Activated CD8-positive, alpha-beta memory T cell treated with anti-CD3 and anti-CD28 coated beads for 36 hours (primary cell): ENCODE measurements at regions not wholly inside any gene's neighbourhood (a gene's known extent, or its start where the extent isn't known, plus 50 kb on each side); places are given as distances from the start of the nearest gene placed in this dataset.
"Not testable (repeated sequence)": the region's sequence is repeated elsewhere in the genome, so short reads cannot be mapped to it uniquely, and the experiment has no call there.

Experiments used
- CTCF ChIA-PET: fragments of 350-600 bp; sonication (Branson Sonifier 250); formaldehyde crosslinking; loops from one replicate; lab custom pipeline; 2021; ENCODE audit warnings: antibody characterized with exemption; lab: Charles Lee
- POLR2A ChIA-PET: fragments of 350-600 bp; sonication (Branson Sonifier 250); formaldehyde crosslinking; loops from one replicate; lab custom pipeline; 2021; ENCODE audit warnings: antibody characterized with exemption; lab: Charles Lee

DNA sequence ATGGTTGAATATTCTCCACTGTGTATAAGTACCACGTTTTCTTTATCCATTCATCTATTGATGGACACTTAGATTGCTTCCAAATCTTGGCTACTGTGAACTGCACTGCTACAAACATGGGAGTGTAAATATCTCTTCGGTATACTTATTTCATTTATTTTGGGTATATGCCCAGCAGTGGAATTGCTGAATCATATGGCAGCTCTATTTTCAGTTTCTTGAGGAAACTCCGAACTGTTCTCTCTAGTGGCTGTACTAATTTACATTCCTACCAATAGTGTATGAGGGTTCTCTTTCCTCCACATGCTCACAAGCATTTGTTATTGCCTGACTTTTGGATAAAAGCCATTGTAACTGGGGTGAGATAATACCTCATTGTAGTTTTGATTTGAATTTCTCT, 623.1 kb upstream of the LRFN5 start:
- CTCF ChIA-PET = no interaction called here

GRCh38 chr14:40981247-40981646, 625.4 kb upstream of the LRFN5 start:
- ChIA-PET POLR2A (no interaction called here), CTCF (no interaction called here)

More for the DNA sequence above, 623.1 kb upstream of the LRFN5 start:
- POLR2A ChIA-PET = no interaction called here

DNA sequence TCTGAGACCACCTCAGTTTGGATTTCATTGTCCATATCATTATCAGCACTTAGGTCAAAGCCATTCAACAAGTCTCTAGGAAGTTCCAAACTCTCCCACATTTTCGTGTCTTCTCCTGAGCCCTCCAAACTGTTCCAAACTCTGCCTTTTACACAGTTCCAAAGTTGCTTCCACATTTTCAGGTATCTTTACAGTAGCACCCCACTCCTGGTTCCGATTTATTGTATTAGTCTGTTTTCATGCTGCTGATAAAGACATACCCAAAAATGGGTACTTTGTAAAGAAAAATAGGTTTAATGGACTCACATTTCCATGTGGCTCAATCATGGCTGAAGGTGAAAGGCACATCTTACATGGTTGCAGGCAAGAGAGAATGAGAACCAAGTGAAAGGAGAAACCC, 646.4 kb upstream of the LRFN5 start:
- CTCF ChIA-PET = not testable (repeated sequence)

DNA sequence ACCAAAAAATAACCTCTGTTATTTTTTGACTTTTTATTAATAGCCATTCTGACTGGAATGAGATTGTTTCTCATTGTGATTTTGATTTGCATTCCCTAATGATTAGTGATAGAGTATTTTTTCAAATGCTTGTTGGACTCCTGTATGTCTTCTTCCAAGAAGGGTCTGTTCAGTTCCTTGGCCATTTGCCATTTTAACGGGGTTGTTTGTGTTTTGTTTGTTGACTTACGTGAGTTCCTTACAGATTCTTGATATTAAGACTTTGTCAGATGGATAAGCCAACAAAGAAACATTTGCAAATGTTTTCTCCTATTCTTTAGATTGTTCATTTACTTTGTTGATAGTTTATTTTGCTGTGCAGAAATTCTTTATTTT, 651.6 kb upstream of the LRFN5 start:
- POLR2A ChIA-PET = no interaction called here

More for the DNA sequence above, 646.4 kb upstream of the LRFN5 start:
- POLR2A ChIA-PET = not testable (repeated sequence)

DNA sequence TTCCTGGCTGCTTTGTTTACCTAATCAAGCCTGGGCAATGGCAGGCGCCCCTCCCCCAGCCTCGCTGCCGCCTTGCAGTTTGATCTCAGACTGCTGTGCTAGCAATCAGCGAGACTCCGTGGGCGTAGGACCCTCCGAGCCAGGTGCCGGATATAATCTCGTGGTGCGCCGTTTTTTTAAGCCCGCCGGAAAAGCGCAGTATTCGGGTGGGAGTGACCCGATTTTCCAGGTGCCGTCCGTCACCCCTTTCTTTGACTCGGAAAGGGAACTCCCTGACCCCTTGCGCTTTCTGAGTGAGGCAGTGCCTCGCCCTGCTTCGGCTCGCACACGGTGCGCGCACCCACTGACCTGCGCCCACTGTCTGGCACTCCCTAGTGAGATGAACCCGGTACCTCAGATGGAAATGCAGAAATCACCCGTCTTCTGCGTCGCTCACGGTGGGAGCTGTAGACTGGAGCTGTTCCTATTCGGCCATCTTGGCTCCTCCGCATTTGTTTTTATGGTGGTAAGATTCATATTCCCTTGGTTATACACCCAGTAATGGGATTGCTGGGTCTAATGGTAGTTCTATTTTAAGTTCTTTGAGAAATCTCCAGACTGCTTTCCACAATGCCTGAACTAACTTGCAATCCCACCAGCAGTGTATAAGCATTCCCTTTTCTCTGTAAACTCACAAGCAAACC, 652.1 kb upstream of the LRFN5 start:
- POLR2A ChIA-PET, CTCF ChIA-PET: not testable (repeated sequence)

More for the DNA sequence above, 651.6 kb upstream of the LRFN5 start:
- CTCF ChIA-PET = no interaction called here

GRCh38 chr14:40944521-40944920, 662.2 kb upstream of the LRFN5 start:
- CTCF ChIA-PET = no interaction called here
- POLR2A ChIA-PET = no interaction called here

- CTCF ChIA-PET = no interaction called here
- POLR2A ChIA-PET = no interaction called here
Observed at GRCh38 chr14:40936861-40937260, 669.8 kb upstream of the LRFN5 start.

- ChIA-PET POLR2A (no interaction called here), CTCF (no interaction called here)
Observed at GRCh38 chr14:40920380-40920779, 686.3 kb upstream of the LRFN5 start.

GRCh38 chr14:40911141-40911540, 695.5 kb upstream of the LRFN5 start:
- ChIA-PET POLR2A (no interaction called here), CTCF (no interaction called here)

- CTCF ChIA-PET = no interaction called here
- POLR2A ChIA-PET = no interaction called here
Observed at GRCh38 chr14:40909906-40910305, 696.8 kb upstream of the LRFN5 start.

DNA sequence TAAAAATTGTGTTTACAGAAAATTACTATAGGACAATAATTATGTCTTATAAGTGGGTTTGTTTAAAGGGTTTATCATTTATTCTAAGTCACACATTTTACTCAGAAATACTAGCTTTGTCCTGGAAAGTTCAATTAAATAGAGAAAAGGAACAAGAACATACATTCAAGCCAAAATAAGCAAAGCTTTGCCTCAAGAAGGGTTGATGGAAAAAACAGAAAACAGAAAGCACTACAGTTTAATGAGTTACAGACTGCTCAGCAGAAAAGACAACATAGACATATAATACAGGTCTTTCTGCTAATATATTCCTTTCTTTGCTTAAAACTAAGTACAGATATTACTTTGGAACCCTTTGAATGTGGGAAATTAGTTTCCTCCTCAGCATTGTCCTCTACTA, 703.0 kb upstream of the LRFN5 start:
- ChIA-PET POLR2A (no interaction called here), CTCF (no interaction called here)

DNA sequence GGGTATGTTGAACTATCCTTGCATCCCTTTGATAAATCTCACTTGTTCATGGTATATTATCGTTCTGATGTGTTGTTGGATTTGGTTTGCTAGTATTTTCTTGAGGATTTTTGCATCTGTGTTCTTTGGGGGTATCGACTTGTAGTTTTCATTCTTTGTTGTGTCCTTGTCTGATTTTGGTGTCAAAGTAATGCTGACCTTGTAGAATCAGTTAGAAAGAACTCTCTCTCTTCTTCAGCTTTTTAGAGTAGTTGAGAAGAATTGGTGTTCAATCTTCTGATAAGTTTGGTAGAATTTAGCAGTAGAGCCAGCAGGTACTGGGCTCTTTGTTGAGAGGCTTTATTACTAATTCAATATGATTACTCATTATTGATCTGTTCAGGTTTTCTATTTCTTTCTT, 707.2 kb upstream of the LRFN5 start:
- POLR2A ChIA-PET = no interaction called here
- CTCF ChIA-PET = no interaction called here

DNA sequence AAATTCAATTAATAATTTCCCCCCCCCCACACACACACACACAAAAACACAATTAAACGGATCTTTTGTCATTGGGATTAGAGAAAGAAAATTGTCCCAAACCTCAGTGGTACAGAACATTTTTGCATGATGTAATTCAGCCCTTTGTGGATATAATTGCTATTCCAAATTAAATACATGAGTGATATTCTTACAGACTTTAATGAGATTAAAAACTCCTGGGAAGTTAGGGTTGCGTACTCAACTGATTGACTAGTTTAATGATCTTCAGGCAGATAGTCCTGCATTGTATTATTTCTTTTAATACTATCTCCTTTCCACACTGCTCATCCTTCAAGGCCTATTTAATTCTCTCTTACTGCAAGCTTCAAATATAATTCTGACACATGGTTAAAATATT, 711.8 kb upstream of the LRFN5 start:
- CTCF ChIA-PET = no interaction called here
- POLR2A ChIA-PET = no interaction called here

DNA sequence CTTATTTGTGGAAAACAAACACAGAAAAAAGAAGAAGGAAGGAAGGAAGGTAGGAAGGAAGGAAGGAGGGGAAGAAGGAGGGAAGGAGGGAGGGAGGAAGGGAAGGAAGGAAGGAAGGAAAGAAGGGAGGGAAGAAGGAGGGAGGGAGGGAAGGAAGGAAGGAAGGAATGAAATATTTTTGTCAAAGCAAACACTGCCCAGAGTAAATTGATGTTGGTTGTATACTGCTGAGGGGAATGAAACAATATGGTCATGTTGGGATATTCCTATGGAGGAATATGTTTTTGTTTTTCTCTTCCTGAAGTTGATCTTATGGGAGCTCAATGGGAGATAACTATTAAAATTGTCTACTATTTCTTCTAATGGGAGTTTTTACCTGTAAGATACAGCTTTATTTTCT, 717.5 kb upstream of the LRFN5 start:
- ChIA-PET POLR2A (no interaction called here), CTCF (no interaction called here)

- POLR2A ChIA-PET = no interaction called here
Observed at GRCh38 chr14:40887912-40888311, 718.8 kb upstream of the LRFN5 start.

GRCh38 chr14:40870252-40870651, 736.4 kb upstream of the LRFN5 start:
- POLR2A ChIA-PET = no interaction called here
- CTCF ChIA-PET = no interaction called here

More at GRCh38 chr14:40887912-40888311, 718.8 kb upstream of the LRFN5 start:
- CTCF ChIA-PET = no interaction called here

DNA sequence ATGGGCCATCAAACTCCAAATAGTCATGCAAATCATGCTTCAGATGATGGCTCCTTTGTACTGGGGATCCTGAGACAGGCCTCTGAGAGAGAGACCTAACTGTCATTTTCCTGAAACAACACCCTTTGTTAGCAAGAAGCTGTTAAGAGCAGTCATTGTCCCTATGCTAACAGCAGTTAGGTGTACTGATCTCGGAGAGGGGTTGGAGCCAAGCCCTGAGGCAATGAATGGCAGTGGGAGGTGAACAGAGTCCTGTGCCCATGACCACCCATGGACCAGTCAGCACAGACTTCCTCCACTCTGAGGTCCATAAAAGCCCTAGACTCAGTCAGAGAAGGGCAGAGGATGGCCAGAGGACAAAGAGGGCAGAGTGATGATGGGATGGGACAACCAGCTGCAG, 747.6 kb upstream of the LRFN5 start:
- CTCF ChIA-PET = no interaction called here
- POLR2A ChIA-PET = no interaction called here

DNA sequence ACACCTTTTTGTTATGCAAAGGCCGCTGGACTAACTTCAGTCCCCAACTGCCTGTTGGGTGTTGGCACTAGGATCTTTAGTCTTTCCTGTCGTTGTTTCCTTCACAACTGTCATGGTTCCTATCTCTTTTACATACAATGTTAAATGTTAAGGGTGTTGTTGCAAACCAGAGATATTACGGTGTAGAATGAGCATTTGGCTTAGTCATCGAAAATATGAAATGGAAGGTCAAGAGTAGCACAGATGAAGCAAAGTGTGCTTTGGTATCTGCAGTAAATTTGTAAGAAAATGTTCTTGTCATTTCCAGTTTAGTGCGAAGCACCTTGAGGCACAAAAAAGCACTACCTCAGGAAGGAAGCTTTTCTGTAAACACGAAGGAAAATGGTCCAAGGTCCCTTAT, 751.3 kb upstream of the LRFN5 start:
- POLR2A ChIA-PET = no interaction called here
- CTCF ChIA-PET = no interaction called here

GRCh38 chr14:40850191-40850590, 756.5 kb upstream of the LRFN5 start:
- POLR2A ChIA-PET = no interaction called here

GRCh38 chr14:40847480-40847879, 759.2 kb upstream of the LRFN5 start:
- ChIA-PET CTCF (no interaction called here), POLR2A (no interaction called here)

More at GRCh38 chr14:40850191-40850590, 756.5 kb upstream of the LRFN5 start:
- CTCF ChIA-PET = no interaction called here

GRCh38 chr14:40842816-40843215, 763.9 kb upstream of the LRFN5 start:
- ChIA-PET CTCF (no interaction called here), POLR2A (no interaction called here)

DNA sequence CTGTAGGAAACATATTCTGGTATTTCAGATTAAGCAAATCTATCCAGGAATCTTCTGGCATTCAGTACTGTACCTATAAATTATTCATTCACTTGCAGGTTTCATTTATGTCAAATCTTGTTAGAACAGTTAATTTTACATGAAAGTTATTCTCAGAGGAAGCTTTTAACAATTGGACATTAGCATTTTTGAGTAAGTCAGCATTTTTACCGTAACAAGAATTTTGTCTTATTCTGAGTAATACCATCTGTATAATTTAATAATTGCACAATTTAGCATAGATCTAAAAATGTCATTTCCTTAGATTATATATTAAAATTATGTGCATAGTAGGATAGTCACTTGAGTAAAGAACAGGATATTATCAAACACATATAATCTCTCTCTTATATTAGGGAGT, 764.8 kb upstream of the LRFN5 start:
- POLR2A ChIA-PET = no interaction called here
- CTCF ChIA-PET = no interaction called here
